B cell (primary cell): ENCODE measurements at regions not wholly inside any gene's neighbourhood (a gene's known extent, or its start where the extent isn't known, plus 50 kb on each side); places are given as distances from the start of the nearest gene placed in this dataset.

Experiments used
- ATAC-seq: fragments of 200-7000 bp; cut with Tn5 transposase; one replicate; pipeline ENCODE4 v1.10.0; 2021; ENCODE audit warnings: low read depth, mild to moderate bottlenecking, moderate number of reproducible peaks, moderate library complexity
- CTCF ChIA-PET: fragments of 350-600 bp; sonication (Branson Sonifier 250); formaldehyde crosslinking; loops from one replicate; lab custom pipeline; 2021; ENCODE audit warnings: antibody characterized with exemption, inconsistent platforms; lab: Charles Lee
- POLR2A ChIA-PET: fragments of 350-600 bp; sonication (Branson Sonifier 250); formaldehyde crosslinking; loops from one replicate; lab custom pipeline; 2021; ENCODE audit warnings: antibody characterized with exemption; lab: Charles Lee
- DNase-seq: peaks from one replicate; pipeline ENCODE4 v3.0.0; 2013
- H2AFZ ChIP-seq: 2 replicates; pipeline ENCODE4 v1.6.1; 2012; ENCODE audit warnings: mild to moderate bottlenecking, low read depth, low read length; ENCODE audit not compliant: insufficient read depth, poor library complexity, severe bottlenecking
- H3K27ac ChIP-seq, 2 donors: 1 replicate in 1 of 2; 2 replicates in 1 of 2; pipeline ENCODE4 v1.5.1; 2012 to 2013; ENCODE audit warnings: low read length in 2 of 2, mild to moderate bottlenecking in 2 of 2, moderate library complexity in 1 of 2
- H3K27me3 ChIP-seq, 4 experiments: fragments of 200-600 bp in 1 of 4; sonication (generic) in 1 of 4; replicated peaks in 1 of 4; 1 replicate in 2 of 4; 2 replicates in 2 of 4; pipeline versions ENCODE4 v1.6.1 to v1.7.0; 2013 to 2016; ENCODE audit warnings: low read length in 3 of 4, mild to moderate bottlenecking in 2 of 4, mixed read lengths in 1 of 4, moderate library complexity in 1 of 4; ENCODE audit not compliant: insufficient read depth in 4 of 4, control insufficient read depth in 3 of 4; ENCODE audit errors: control extremely low read depth in 1 of 4
- H3K36me3 ChIP-seq, 2 experiments: replicated peaks in 1 of 2; 1 replicate in 1 of 2; 2 replicates in 1 of 2; pipeline versions ENCODE4 v1.6.1 to v1.7.1; 2013; ENCODE audit warnings: low read length in 1 of 2; ENCODE audit not compliant: insufficient read depth in 2 of 2, control insufficient read depth in 1 of 2; ENCODE audit errors: control extremely low read depth in 1 of 2, extremely low read depth in 1 of 2
- H3K4me1 ChIP-seq, 2 donors: fragments of 200-600 bp in 1 of 2; sonication (generic) in 1 of 2; 1 replicate in 1 of 2; 2 replicates in 1 of 2; pipeline versions ENCODE4 v1.5.1 to v1.6.1; 2013 to 2017; ENCODE audit warnings: low read length in 2 of 2; ENCODE audit not compliant: control insufficient read depth in 2 of 2, insufficient read depth in 2 of 2
- H3K4me2 ChIP-seq: replicated peaks from 2 replicates; pipeline ENCODE3; 2012; ENCODE audit warnings: mild to moderate bottlenecking, low read depth, low read length; ENCODE audit not compliant: poor library complexity, severe bottlenecking
- H3K4me3 ChIP-seq, 5 experiments: fragments of 200-600 bp in 1 of 5; sonication (generic) in 1 of 5; 1 replicate in 3 of 5; 2 replicates in 2 of 5; pipeline versions ENCODE4 v1.5.1 to v1.7.0; 2011 to 2016; ENCODE audit warnings: low read length in 4 of 5, mild to moderate bottlenecking in 4 of 5, low read depth in 2 of 5, control low read depth in 1 of 5, moderate library complexity in 1 of 5; ENCODE audit not compliant: insufficient read depth in 1 of 5; ENCODE audit errors: control extremely low read depth in 1 of 5, extremely low read depth in 1 of 5
- H3K79me2 ChIP-seq: fragments of 200-600 bp; sonication (generic); one replicate; pipeline ENCODE4 v1.6.0; 2016; ENCODE audit warnings: low read length; ENCODE audit not compliant: control insufficient read depth, insufficient read depth
- H3K9ac ChIP-seq: fragments of 200-600 bp; sonication (generic); 2 replicates; pipeline ENCODE4 v1.6.1; 2017; ENCODE audit warnings: mild to moderate bottlenecking, low read length, moderate library complexity
- H3K9me3 ChIP-seq, 3 donors: one replicate each; pipeline versions ENCODE4 v1.6.1 to v1.7.1; 2013; ENCODE audit warnings: low read length in 2 of 3; ENCODE audit not compliant: control insufficient read depth in 2 of 3, insufficient read depth in 1 of 3; ENCODE audit errors: control extremely low read depth in 1 of 3
- H4K20me1 ChIP-seq: 2 replicates; pipeline ENCODE4 v1.6.0; 2012; ENCODE audit warnings: mild to moderate bottlenecking, low read length; ENCODE audit not compliant: insufficient read depth, control insufficient read depth, poor library complexity, severe bottlenecking
- H3K27ac Mint-ChIP-seq: one replicate; pipeline ENCODE4 v1.8.0; 2021; ENCODE audit warnings: mixed read lengths
- H3K27me3 Mint-ChIP-seq: one replicate; pipeline ENCODE4 v1.8.0; 2021; ENCODE audit warnings: mixed read lengths
- H3K4me1 Mint-ChIP-seq: one replicate; pipeline ENCODE4 v1.8.0; 2021; ENCODE audit warnings: mixed read lengths
- H3K4me3 Mint-ChIP-seq: one replicate; pipeline ENCODE4 v1.8.0; 2021; ENCODE audit warnings: mixed read lengths
- H3K9me3 Mint-ChIP-seq: one replicate; pipeline ENCODE4 v1.8.0; 2022; ENCODE audit warnings: mixed read lengths; ENCODE audit not compliant: insufficient read depth
- CTCF ChIP-seq: fragments of 200-600 bp; IDR thresholded peaks from one replicate; pipeline ENCODE4 v1.8.0; 2022; ENCODE audit warnings: antibody characterized with exemption, mild to moderate bottlenecking
- EZH2 ChIP-seq: IDR thresholded peaks from 2 replicates; pipeline ENCODE4 v1.6.1; 2012; ENCODE audit warnings: borderline replicate concordance, low read depth, mild to moderate bottlenecking, moderate library complexity, low read length; ENCODE audit not compliant: insufficient read depth, poor library complexity, severe bottlenecking
- WGBS: methylation state at CpG from one replicate; pipeline ENCODE4 v1.1.5; 2013; ENCODE audit warnings: missing lambda C conversion rate; ENCODE audit not compliant: insufficient coverage; 5-methylcytosine and 5-hydroxymethylcytosine counted together
- intact Hi-C: fragments of 100-400 bp; cut with micrococcal nuclease; formaldehyde crosslinking; loops from one replicate; pipeline ENCODE4 v1.10.0; 2022

GRCh38 chr12:33116284-33116683 lies 219.7 kb upstream of the PKP2 start:
- H2AFZ ChIP-seq = no peak overlapping the region
- H3K4me1 ChIP-seq = no peaks in the 10 kb centered on the region
- DNase-seq (no peak), ATAC-seq (no peak)
- intact Hi-C loops = no loop called here
- ChIA-PET CTCF (no interaction called here), POLR2A (no interaction called here)
- H3K9ac ChIP-seq = no peak overlapping the region
- H3K27ac Mint-ChIP-seq = no peak overlapping the region
- no peak overlapping the region for H3K27ac ChIP-seq
- H4K20me1 ChIP-seq = no peaks in the 10 kb centered on the region
- no peak overlapping the region for H3K4me3 Mint-ChIP-seq
- H3K27me3 ChIP-seq = no peaks in the 10 kb centered on the region
- no peaks in the 10 kb centered on the region for H3K9me3 Mint-ChIP-seq
- H3K79me2 ChIP-seq = no peaks in the 10 kb centered on the region
- no peaks in the 10 kb centered on the region for H3K27me3 Mint-ChIP-seq
- no peak overlapping the region for H3K4me3 ChIP-seq
- no peaks in the 10 kb centered on the region for H3K4me1 Mint-ChIP-seq
- no peaks in the 10 kb centered on the region for H3K36me3 ChIP-seq
- H3K9me3 ChIP-seq = no peaks in the 10 kb centered on the region
- WGBS = no CpG with 5 or more reads among the region's 1 CpG
- TF ChIP-seq CTCF = no peak
- no peak overlapping the region for H3K4me2 ChIP-seq

- H3K79me2 ChIP-seq = no peaks in the 10 kb centered on the region
- Mint-ChIP-seq H3K27ac (no peak overlapping the region), H3K27me3 (no peaks in the 10 kb centered on the region), H3K9me3 (no peaks in the 10 kb centered on the region), H3K4me3 (no peak overlapping the region), H3K4me1 (no peaks in the 10 kb centered on the region)
- no peak overlapping the region for H3K9ac ChIP-seq
- POLR2A ChIA-PET = no interaction called here
- CTCF ChIA-PET = no interaction called here
- H3K9me3 ChIP-seq = no peaks in the 10 kb centered on the region
- no peak overlapping the region for H2AFZ ChIP-seq
- no peak overlapping the region for H3K4me2 ChIP-seq
- H3K4me3 ChIP-seq = no peak overlapping the region
- H3K27me3 ChIP-seq = no peaks in the 10 kb centered on the region
- DNase-seq = no peak
- WGBS = no CpG with 5 or more reads among the region's 2 CpGs
- no peaks in the 10 kb centered on the region for H3K36me3 ChIP-seq
- TF ChIP-seq EZH2 (no peak), CTCF (no peak)
- H3K27ac ChIP-seq = no peak overlapping the region
- ATAC-seq = no peak
- intact Hi-C loops = no loop called here
- H4K20me1 ChIP-seq = no peaks in the 10 kb centered on the region
- no peaks in the 10 kb centered on the region for H3K4me1 ChIP-seq
Observed at GRCh38 chr12:33115716-33116115, 219.1 kb upstream of the PKP2 start.
